GM12892 (cell line): ENCODE measurements at regions not wholly inside any gene's neighbourhood (a gene's known extent, or its start where the extent isn't known, plus 50 kb on each side); places are given as distances from the start of the nearest gene placed in this dataset.

ENCODE experiments used
- POLR2A ChIP-seq: IDR thresholded peaks from 2 replicates; pipeline ENCODE4 v1.6.1; 2011; ENCODE audit warnings: low read depth, low read length, control low read depth
- POLR2AphosphoS5 ChIP-seq: IDR thresholded peaks from 2 replicates; pipeline ENCODE4 v1.6.1; 2011; ENCODE audit warnings: low read depth, low read length, control low read depth
- TAF1 ChIP-seq: IDR thresholded peaks from 2 replicates; pipeline ENCODE4 v1.6.1; 2011; ENCODE audit warnings: low read depth, mild to moderate bottlenecking, control low read depth, low read length, borderline replicate concordance

GRCh38 chr2:239802185-239802649 is 222.9 kb downstream of the NDUFA10 start:
- TF ChIP-seq POLR2A (no peak), POLR2AphosphoS5 (no peak), TAF1 (no peak)
